Body of pancreas (tissue), 4 donors: ENCODE measurements at regions not wholly inside any gene's neighbourhood (a gene's known extent, or its start where the extent isn't known, plus 50 kb on each side); places are given as distances from the start of the nearest gene placed in this dataset.

Experiments
- POLR2A ChIP-seq, 3 donors: fragments of 450-650 bp; IDR thresholded peaks; one replicate each; pipeline ENCODE4 v1.6.1; 2016; ENCODE audit warnings: antibody characterized with exemption in 3 of 3, mild to moderate bottlenecking in 2 of 3
- TF ChIP-seq, protein P1 (sequence below), 7 experiments: fragments of 450-650 bp in 4 of 7; fragments of 200-600 bp in 3 of 7; sonication (generic) in 3 of 7; IDR thresholded peaks; one replicate each; pipeline ENCODE4 v1.5.1; 2016 to 2019; ENCODE audit warnings: antibody characterized with exemption in 7 of 7

DNA sequence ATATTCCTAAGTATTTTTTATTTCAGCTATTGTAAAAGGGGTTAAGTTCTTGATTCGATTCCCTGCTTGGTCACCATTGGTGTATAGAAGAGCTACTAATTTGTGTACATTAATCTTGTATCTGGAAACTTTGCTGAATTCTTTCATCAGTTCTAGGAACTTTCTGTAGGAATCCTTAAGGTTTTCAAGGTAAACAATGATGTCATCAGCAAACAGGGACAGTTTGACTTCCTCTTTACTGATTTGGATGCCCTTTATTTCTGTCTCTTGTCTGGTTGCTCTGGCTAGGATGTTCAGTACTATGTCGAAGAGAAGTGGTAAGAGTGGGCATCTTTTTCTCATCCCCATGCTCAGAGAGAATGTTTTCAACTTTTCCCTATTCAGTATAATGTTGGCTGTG lies 252.7 kb downstream of the NR4A2 start:
- TF ChIP-seq, protein P1, sequence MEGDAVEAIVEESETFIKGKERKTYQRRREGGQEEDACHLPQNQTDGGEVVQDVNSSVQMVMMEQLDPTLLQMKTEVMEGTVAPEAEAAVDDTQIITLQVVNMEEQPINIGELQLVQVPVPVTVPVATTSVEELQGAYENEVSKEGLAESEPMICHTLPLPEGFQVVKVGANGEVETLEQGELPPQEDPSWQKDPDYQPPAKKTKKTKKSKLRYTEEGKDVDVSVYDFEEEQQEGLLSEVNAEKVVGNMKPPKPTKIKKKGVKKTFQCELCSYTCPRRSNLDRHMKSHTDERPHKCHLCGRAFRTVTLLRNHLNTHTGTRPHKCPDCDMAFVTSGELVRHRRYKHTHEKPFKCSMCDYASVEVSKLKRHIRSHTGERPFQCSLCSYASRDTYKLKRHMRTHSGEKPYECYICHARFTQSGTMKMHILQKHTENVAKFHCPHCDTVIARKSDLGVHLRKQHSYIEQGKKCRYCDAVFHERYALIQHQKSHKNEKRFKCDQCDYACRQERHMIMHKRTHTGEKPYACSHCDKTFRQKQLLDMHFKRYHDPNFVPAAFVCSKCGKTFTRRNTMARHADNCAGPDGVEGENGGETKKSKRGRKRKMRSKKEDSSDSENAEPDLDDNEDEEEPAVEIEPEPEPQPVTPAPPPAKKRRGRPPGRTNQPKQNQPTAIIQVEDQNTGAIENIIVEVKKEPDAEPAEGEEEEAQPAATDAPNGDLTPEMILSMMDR (IDR thresholded peaks at IDR 0.05) = no peak
- no peak for TF ChIP-seq POLR2A (IDR thresholded peaks at IDR 0.05)
